ENCODE measurements at regions not wholly inside any gene's neighbourhood (a gene's known extent, or its start where the extent isn't known, plus 50 kb on each side); places are given as distances from the start of the nearest gene placed in this dataset.

DNA sequence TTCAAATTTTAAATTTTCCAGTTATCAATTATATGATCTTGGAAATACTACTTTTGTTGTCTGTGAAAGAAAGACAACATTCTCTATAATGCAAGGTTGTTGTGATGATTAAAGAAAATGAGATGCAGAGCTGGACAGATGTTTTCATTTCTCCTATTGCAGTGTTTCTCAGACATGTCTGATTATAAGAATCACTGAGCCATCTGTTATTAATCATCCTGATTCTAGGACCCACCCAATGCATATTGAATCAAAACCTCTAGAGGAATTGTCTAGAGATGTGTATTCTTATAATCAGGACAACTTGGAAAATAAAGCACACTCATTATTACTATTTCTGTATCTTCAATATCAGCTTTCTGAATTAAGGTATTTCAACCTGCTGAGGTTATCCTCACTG is 121.1 kb upstream of the ASTN2 start:
- H3K27me3 ChIP-seq (ENCODE audit: control insufficient read depth in 1 of 2, insufficient read depth in 2 of 2, low read length in 2 of 2): no peaks in the 10 kb centered on the region
- no peaks in the 10 kb centered on the region for H3K4me1 ChIP-seq (ENCODE audit: control insufficient read depth in 2 of 2, insufficient read depth in 2 of 2, low read length in 1 of 2)
- no peak overlapping the region for H3K27ac ChIP-seq (ENCODE audit: low read depth in 2 of 2, low read length in 1 of 2)
- H3K9me3 ChIP-seq (ENCODE audit: control insufficient read depth in 2 of 2, insufficient read depth in 1 of 2, low read depth in 1 of 2, low read length in 1 of 2): no peaks in the 10 kb centered on the region
- no peak overlapping the region for H3K4me3 ChIP-seq (ENCODE audit: low read depth in 1 of 2, low read length in 2 of 2)
- no peaks in the 10 kb centered on the region for H3K36me3 ChIP-seq (ENCODE audit: control insufficient read depth in 2 of 2, insufficient read depth in 2 of 2, low read length in 1 of 2)

DNA sequence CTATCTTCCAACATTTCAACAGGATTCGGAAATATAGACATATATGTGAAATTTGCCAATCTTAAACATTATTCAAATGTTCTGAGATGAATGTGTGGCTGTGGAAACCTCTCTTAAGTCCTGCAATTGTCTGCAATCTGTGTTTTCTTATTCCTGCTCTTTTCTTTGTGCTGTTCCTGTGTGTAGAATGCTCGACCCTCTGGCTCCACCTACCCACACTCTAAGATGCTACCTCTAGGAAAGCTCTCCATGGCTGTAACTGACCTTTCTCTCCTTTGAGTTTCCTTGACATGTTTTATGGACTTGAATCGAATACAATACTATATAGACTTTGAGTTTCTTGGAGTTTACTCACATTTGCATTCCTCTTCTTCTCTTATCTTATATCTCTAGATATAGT is 120.6 kb upstream of the ASTN2 start:
- Histone ChIP-seq H3K27me3 (ENCODE audit: control insufficient read depth in 1 of 2, insufficient read depth in 2 of 2, low read length in 2 of 2) (no peaks in the 10 kb centered on the region), H3K4me3 (ENCODE audit: low read depth in 1 of 2, low read length in 2 of 2) (no peak overlapping the region), H3K27ac (ENCODE audit: low read depth in 2 of 2, low read length in 1 of 2) (no peak overlapping the region), H3K4me1 (ENCODE audit: control insufficient read depth in 2 of 2, insufficient read depth in 2 of 2, low read length in 1 of 2) (no peaks in the 10 kb centered on the region), H3K36me3 (ENCODE audit: control insufficient read depth in 2 of 2, insufficient read depth in 2 of 2, low read length in 1 of 2) (no peaks in the 10 kb centered on the region), H3K9me3 (ENCODE audit: control insufficient read depth in 2 of 2, insufficient read depth in 1 of 2, low read depth in 1 of 2, low read length in 1 of 2) (no peaks in the 10 kb centered on the region)
- 34 to 35% methylated on average over 3 of the region's 3 CpGs for WGBS, 2 donors

DNA sequence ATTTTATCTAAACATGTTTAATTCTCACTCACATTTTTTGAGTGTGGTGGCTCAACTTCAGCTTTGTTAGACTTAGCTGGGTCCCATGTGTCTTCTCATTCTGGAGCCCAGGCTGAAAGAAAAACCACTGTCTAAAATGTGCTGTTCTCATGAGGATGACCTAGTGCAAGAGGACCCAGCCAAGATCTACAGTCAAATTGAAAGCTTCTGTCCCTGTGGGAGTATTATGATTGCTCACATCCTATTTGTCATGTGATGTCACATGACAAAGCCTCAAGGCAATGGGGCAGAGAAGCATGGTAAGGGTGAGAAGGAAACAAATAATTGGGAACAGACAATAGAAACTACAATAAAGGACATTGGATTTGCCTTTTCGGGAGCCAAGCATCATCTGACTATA is 113.4 kb upstream of the ASTN2 start:
- Histone ChIP-seq H3K36me3 (ENCODE audit: control insufficient read depth in 2 of 2, insufficient read depth in 2 of 2, low read length in 1 of 2) (no peaks in the 10 kb centered on the region), H3K4me3 (ENCODE audit: low read depth in 1 of 2, low read length in 2 of 2) (no peak overlapping the region), H3K9me3 (ENCODE audit: control insufficient read depth in 2 of 2, insufficient read depth in 1 of 2, low read depth in 1 of 2, low read length in 1 of 2) (no peaks in the 10 kb centered on the region), H3K27ac (ENCODE audit: low read depth in 2 of 2, low read length in 1 of 2) (no peak overlapping the region), H3K4me1 (ENCODE audit: control insufficient read depth in 2 of 2, insufficient read depth in 2 of 2, low read length in 1 of 2) (no peaks in the 10 kb centered on the region), H3K27me3 (ENCODE audit: control insufficient read depth in 1 of 2, insufficient read depth in 2 of 2, low read length in 2 of 2) (no peaks in the 10 kb centered on the region)
- WGBS, 2 donors: 84 to 89% methylated on average over 1 of the region's 1 CpG

DNA sequence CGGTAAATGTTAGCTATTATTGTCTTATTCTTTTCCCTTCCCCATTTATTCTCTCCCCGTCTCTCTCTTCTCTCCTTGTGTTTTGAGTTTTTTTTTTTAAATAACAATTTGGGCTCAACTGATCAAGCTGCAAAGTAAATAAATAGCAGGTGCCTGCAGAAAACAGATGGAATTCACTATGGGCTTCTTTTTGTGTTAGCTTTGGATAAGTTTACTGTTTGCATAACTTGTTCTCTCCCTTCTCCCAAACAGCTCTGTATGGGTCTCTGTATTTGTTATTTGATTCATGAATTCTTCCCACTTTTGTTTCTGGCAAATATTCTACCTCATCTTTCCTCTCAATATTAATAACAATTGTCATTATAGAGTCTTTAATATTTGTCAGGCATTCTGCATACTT is 111.8 kb upstream of the ASTN2 start:
- no peak overlapping the region for H3K4me3 ChIP-seq (ENCODE audit: low read depth in 1 of 2, low read length in 2 of 2)
- no peak overlapping the region for H3K27ac ChIP-seq (ENCODE audit: low read depth in 2 of 2, low read length in 1 of 2)
- WGBS, 2 donors: 38 to 52% methylated on average over 2 of the region's 2 CpGs
- H3K4me1 ChIP-seq (ENCODE audit: control insufficient read depth in 2 of 2, insufficient read depth in 2 of 2, low read length in 1 of 2): no peaks in the 10 kb centered on the region
- H3K27me3 ChIP-seq (ENCODE audit: control insufficient read depth in 1 of 2, insufficient read depth in 2 of 2, low read length in 2 of 2): no peaks in the 10 kb centered on the region
- H3K36me3 ChIP-seq (ENCODE audit: control insufficient read depth in 2 of 2, insufficient read depth in 2 of 2, low read length in 1 of 2): no peaks in the 10 kb centered on the region
- H3K9me3 ChIP-seq (ENCODE audit: control insufficient read depth in 2 of 2, insufficient read depth in 1 of 2, low read depth in 1 of 2, low read length in 1 of 2): no peaks in the 10 kb centered on the region

DNA sequence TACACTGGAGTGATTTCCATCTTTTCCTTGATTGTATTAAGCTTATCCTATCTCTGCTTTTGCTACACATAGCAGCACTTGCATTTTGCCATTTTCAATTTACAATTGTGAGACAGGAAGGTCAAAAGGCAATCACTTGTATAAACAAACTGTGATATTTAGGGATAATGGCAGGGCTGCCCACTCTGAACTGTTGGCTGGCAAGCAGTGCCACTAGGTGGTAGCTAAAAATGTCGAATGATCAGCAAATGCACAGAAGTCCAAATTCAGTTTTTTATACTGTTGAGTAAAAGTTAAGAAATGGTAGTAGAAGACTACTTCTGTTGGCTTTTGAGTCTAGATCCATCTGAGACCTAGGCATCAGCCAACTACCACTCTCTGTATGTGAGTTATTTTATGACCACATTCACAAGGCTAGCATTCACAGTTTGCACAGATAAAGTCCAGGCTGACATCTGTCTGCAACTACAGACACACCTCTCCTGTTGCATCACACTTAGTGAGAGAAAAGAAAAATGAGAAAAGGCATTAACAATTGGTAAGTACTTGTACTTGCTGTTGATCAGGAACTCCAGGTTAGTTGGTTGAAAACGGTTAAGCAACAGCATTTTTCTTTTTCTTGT is 108.8 kb upstream of the ASTN2 start:
- H3K4me1 ChIP-seq (ENCODE audit: control insufficient read depth in 2 of 2, insufficient read depth in 2 of 2, low read length in 1 of 2): no peaks in the 10 kb centered on the region
- H3K9me3 ChIP-seq (ENCODE audit: control insufficient read depth in 2 of 2, insufficient read depth in 1 of 2, low read depth in 1 of 2, low read length in 1 of 2): peaks cover 0 to 3% of the 10 kb centered on the region in 2 donors
- WGBS, 2 donors: 64 to 65% methylated on average over 2 of the region's 2 CpGs
- no peaks in the 10 kb centered on the region for H3K27me3 ChIP-seq (ENCODE audit: control insufficient read depth in 1 of 2, insufficient read depth in 2 of 2, low read length in 2 of 2)
- no peak overlapping the region for H3K27ac ChIP-seq (ENCODE audit: low read depth in 2 of 2, low read length in 1 of 2)
- H3K36me3 ChIP-seq (ENCODE audit: control insufficient read depth in 2 of 2, insufficient read depth in 2 of 2, low read length in 1 of 2): no peaks in the 10 kb centered on the region
- H3K4me3 ChIP-seq (ENCODE audit: low read depth in 1 of 2, low read length in 2 of 2): no peak overlapping the region

DNA sequence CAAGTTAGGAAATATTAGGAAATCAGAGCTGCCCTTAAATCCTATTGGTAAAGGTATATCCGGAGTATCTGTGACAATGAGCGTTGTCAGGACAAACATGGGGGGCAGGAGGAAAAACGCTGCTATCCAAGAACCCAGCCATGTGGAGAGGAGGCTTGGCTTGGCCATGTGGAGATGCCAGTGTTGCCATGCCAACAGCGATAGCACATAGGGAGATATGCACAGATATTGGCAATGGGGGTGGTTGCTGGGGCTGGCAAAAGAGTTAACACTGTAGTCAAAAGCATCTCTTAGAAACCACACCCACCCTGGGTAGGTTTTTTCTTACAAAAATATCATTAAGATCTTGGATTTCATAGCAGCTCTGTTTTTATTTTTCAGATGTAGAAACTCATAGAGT is 106.4 kb upstream of the ASTN2 start:
- no peaks in the 10 kb centered on the region for H3K27me3 ChIP-seq (ENCODE audit: control insufficient read depth in 1 of 2, insufficient read depth in 2 of 2, low read length in 2 of 2)
- peaks cover 0 to 3% of the 10 kb centered on the region in 2 donors for H3K9me3 ChIP-seq (ENCODE audit: control insufficient read depth in 2 of 2, insufficient read depth in 1 of 2, low read depth in 1 of 2, low read length in 1 of 2)
- no peak overlapping the region for H3K27ac ChIP-seq (ENCODE audit: low read depth in 2 of 2, low read length in 1 of 2)
- H3K4me3 ChIP-seq (ENCODE audit: low read depth in 1 of 2, low read length in 2 of 2): no peak overlapping the region
- H3K36me3 ChIP-seq (ENCODE audit: control insufficient read depth in 2 of 2, insufficient read depth in 2 of 2, low read length in 1 of 2): no peaks in the 10 kb centered on the region
- H3K4me1 ChIP-seq (ENCODE audit: control insufficient read depth in 2 of 2, insufficient read depth in 2 of 2, low read length in 1 of 2): no peaks in the 10 kb centered on the region
- 79 to 87% methylated on average over 4 of the region's 4 CpGs for WGBS, 2 donors

DNA sequence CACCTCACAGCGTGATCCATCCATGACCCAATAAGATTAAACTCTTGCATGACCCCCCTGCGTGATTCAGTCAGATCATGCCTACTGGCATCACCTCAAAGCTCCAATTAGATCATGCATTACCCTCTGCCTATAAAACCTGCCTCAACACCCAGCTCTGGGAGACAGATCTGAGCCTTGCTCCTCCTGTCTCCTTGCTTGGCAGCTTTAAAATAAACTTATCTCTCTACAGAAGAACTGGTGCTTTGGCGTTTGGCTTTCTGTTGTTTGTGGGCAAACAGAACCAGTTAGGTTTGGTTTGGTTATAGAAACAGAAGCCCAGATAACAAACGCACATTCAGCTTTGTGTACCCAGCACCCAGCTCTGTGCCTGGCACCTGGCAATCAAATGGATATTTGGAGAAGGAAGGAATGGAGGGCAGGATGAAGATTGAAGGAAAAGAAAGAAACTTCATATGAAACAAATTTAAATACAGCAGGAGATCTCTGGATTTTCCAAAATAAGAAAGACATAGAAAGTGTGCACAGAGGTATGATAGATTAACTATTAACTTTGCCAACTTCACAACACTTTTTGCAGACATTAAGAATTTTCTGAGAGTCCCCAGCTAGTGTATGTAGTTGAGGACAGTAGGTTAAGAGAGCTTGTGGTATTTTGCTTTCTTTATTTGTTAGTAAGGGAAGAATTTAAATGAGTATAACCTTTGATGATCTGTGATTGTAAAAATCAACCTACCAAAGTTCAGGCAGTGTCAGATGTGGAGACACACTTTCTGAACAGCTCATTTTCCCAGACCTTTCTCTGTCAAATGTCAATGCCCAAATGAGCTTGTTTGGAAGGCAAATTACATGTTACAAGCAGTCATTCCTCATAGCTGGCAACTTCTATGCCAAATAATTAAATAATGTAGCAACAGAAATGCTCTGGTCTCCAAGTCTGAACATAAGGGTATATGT is 102.1 kb upstream of the ASTN2 start:
- no peak overlapping the region for H3K27ac ChIP-seq (ENCODE audit: low read depth in 2 of 2, low read length in 1 of 2)
- H3K9me3 ChIP-seq (ENCODE audit: control insufficient read depth in 2 of 2, insufficient read depth in 1 of 2, low read depth in 1 of 2, low read length in 1 of 2): peaks cover 0 to 3% of the 10 kb centered on the region in 2 donors
- H3K4me1 ChIP-seq (ENCODE audit: control insufficient read depth in 2 of 2, insufficient read depth in 2 of 2, low read length in 1 of 2): no peaks in the 10 kb centered on the region
- H3K27me3 ChIP-seq (ENCODE audit: control insufficient read depth in 1 of 2, insufficient read depth in 2 of 2, low read length in 2 of 2): no peaks in the 10 kb centered on the region
- H3K4me3 ChIP-seq (ENCODE audit: low read depth in 1 of 2, low read length in 2 of 2): no peak overlapping the region
- WGBS, 2 donors: 48% methylated on average over 4 of the region's 4 CpGs
- H3K36me3 ChIP-seq (ENCODE audit: control insufficient read depth in 2 of 2, insufficient read depth in 2 of 2, low read length in 1 of 2): no peaks in the 10 kb centered on the region

DNA sequence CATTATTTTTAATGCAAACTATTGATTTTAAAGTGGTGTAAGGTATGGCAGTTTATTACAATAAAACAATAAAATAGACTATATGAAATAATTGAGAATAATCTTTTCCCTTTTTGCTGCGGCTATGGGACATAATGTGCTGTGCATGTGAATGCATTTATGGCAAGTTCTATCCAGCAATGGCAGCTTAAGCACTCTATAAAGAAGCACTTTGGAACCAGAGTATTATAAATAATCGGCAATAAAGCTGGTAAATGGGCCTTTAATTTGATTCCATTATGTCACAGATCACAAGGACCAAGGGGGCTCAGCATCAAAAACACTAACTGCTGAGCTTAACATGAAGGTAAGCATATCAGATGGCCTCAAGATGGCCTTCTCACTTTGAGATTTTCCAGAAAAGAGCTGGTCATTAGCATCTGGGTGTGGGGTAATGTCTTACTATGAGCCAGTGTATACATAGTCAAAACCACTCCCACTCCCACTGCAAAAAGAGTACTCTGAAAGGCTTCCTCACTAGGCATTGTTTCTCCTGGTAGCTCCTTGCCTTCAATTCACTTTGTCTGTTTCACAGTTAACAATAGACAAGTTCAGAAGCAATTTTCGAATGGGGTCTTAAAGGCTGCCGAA is 97.1 kb upstream of the ASTN2 start:
- H3K27me3 ChIP-seq (ENCODE audit: control insufficient read depth in 1 of 2, insufficient read depth in 2 of 2, low read length in 2 of 2): no peaks in the 10 kb centered on the region
- 75 to 76% methylated on average over 4 of the region's 4 CpGs for WGBS, 2 donors
- no peak overlapping the region for H3K4me3 ChIP-seq (ENCODE audit: low read depth in 1 of 2, low read length in 2 of 2)
- peaks cover 0 to 3% of the 10 kb centered on the region in 2 donors for H3K9me3 ChIP-seq (ENCODE audit: control insufficient read depth in 2 of 2, insufficient read depth in 1 of 2, low read depth in 1 of 2, low read length in 1 of 2)
- H3K4me1 ChIP-seq (ENCODE audit: control insufficient read depth in 2 of 2, insufficient read depth in 2 of 2, low read length in 1 of 2): no peaks in the 10 kb centered on the region
- H3K27ac ChIP-seq (ENCODE audit: low read depth in 2 of 2, low read length in 1 of 2): no peak overlapping the region
- H3K36me3 ChIP-seq (ENCODE audit: control insufficient read depth in 2 of 2, insufficient read depth in 2 of 2, low read length in 1 of 2): no peaks in the 10 kb centered on the region

DNA sequence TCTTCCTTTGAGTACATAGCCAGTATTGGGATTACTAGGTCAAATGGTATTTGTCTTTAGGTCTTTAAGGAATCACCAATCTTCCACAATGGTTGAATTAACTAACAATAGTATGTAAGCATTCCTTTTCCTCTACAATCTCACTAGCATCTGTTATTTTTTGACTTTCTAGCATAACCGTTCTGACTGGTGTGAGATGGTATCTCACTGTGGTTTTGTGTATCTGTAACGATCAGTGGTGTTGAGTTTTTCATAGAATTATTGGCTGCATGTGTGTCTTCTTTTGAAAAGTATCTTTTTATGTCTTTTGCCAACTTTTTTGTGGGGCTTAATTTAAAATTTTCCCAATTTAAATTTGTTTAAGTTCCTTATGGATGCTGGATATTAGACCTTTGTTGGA is 81.5 kb upstream of the ASTN2 start:
- 82 to 83% methylated on average over 2 of the region's 2 CpGs for WGBS, 2 donors
- Histone ChIP-seq H3K4me1 (ENCODE audit: control insufficient read depth in 2 of 2, insufficient read depth in 2 of 2, low read length in 1 of 2) (no peaks in the 10 kb centered on the region), H3K4me3 (ENCODE audit: low read depth in 1 of 2, low read length in 2 of 2) (no peak overlapping the region), H3K27ac (ENCODE audit: low read depth in 2 of 2, low read length in 1 of 2) (no peak overlapping the region), H3K9me3 (ENCODE audit: control insufficient read depth in 2 of 2, insufficient read depth in 1 of 2, low read depth in 1 of 2, low read length in 1 of 2) (peaks cover 0 to 2% of the 10 kb centered on the region in 2 donors), H3K27me3 (ENCODE audit: control insufficient read depth in 1 of 2, insufficient read depth in 2 of 2, low read length in 2 of 2) (no peaks in the 10 kb centered on the region), H3K36me3 (ENCODE audit: control insufficient read depth in 2 of 2, insufficient read depth in 2 of 2, low read length in 1 of 2) (no peaks in the 10 kb centered on the region)
